H1 (cell line): ENCODE measurements at regions not wholly inside any gene's neighbourhood (a gene's known extent, or its start where the extent isn't known, plus 50 kb on each side); places are given as distances from the start of the nearest gene placed in this dataset.
A peak's percentile ranks its signal among the peaks of the same experiment; 100 is the strongest.

ENCODE experiments used
- CTCF ChIA-PET: fragments of 300-600 bp; sonication (Branson Sonifier 250); formaldehyde crosslinking; loops from one replicate; lab custom pipeline; 2021; ENCODE audit not compliant: partially characterized antibody; lab: Charles Lee
- POLR2A ChIA-PET: fragments of 300-600 bp; sonication (Branson Sonifier 250); formaldehyde crosslinking; loops from one replicate; lab custom pipeline; 2021; ENCODE audit warnings: inconsistent platforms; ENCODE audit not compliant: partially characterized antibody; lab: Charles Lee
- DNase-seq, 2 experiments: peaks; one replicate each; pipeline versions ENCODE4 v3.0.0 to v3.0.0-alpha.2; 2010 to 2022; ENCODE audit warnings: low spot score in 2 of 2, low read depth in 1 of 2, mixed read lengths in 1 of 2
- FAIRE-seq: peaks from 2 replicates; lab custom pipeline; 2011; peaks lifted over from hg19 to GRCh38; lab: Jason Lieb, UNC
- H2AFZ ChIP-seq: 2 replicates; pipeline ENCODE4 v1.8.1; 2012; ENCODE audit warnings: low read length, inconsistent platforms
- H2AK5ac ChIP-seq: 2 replicates; pipeline ENCODE4 v1.6.1; 2013; ENCODE audit warnings: low read depth, low read length
- H2BK120ac ChIP-seq: replicated peaks from 2 replicates; pipeline ENCODE3; 2013; ENCODE audit warnings: low read depth, low read length, inconsistent platforms
- H2BK12ac ChIP-seq: 2 replicates; pipeline ENCODE4 v1.6.1; 2013; ENCODE audit warnings: low read depth, low read length
- H2BK15ac ChIP-seq: 2 replicates; pipeline ENCODE4 v1.6.1; 2013; ENCODE audit warnings: low read length
- H2BK20ac ChIP-seq: 2 replicates; pipeline ENCODE4 v1.6.1; 2013; ENCODE audit warnings: low read length
- H2BK5ac ChIP-seq: 2 replicates; pipeline ENCODE4 v1.6.1; 2013; ENCODE audit warnings: low read depth, low read length
- H3K14ac ChIP-seq: 2 replicates; pipeline ENCODE4 v1.6.1; 2013; ENCODE audit warnings: inconsistent platforms; ENCODE audit not compliant: insufficient read length
- H3K18ac ChIP-seq: 2 replicates; pipeline ENCODE4 v1.6.1; 2013; ENCODE audit warnings: low read length; ENCODE audit errors: extremely low read depth
- H3K23ac ChIP-seq: 2 replicates; pipeline ENCODE4 v1.6.1; 2013; ENCODE audit warnings: inconsistent platforms; ENCODE audit not compliant: insufficient read length
- H3K23me2 ChIP-seq: 2 replicates; pipeline ENCODE4 v1.6.1; 2013; ENCODE audit warnings: low read depth, low read length
- H3K27ac ChIP-seq: 2 replicates; pipeline ENCODE4 v1.6.1; 2011; ENCODE audit warnings: low read depth, low read length, inconsistent platforms
- H3K27me3 ChIP-seq, 4 experiments: replicated peaks in 1 of 4; 1 replicate in 1 of 4; 2 replicates in 3 of 4; pipeline versions ENCODE4 v1.6.1 to v1.8.1; 2011 to 2013; ENCODE audit warnings: low read length in 3 of 4, mild to moderate bottlenecking in 3 of 4, inconsistent platforms in 2 of 4, mixed read lengths in 2 of 4, moderate library complexity in 1 of 4; ENCODE audit not compliant: control insufficient read depth in 3 of 4, insufficient read depth in 3 of 4; ENCODE audit errors: extremely low read depth in 1 of 4
- H3K36me3 ChIP-seq, 4 experiments: 2 replicates each; pipeline versions ENCODE4 v1.6.1 to v1.8.1; 2011 to 2013; ENCODE audit warnings: mild to moderate bottlenecking in 4 of 4, low read length in 3 of 4, moderate library complexity in 2 of 4, control low read depth in 1 of 4, inconsistent platforms in 1 of 4; ENCODE audit not compliant: insufficient read depth in 4 of 4, control insufficient read depth in 2 of 4
- H3K4ac ChIP-seq: replicated peaks from 2 replicates; pipeline ENCODE3; 2013; ENCODE audit warnings: low read length, low read depth, mixed read lengths, inconsistent platforms; ENCODE audit not compliant: insufficient read length
- H3K4me1 ChIP-seq, 4 experiments: replicated peaks in 1 of 4; 1 replicate in 1 of 4; 2 replicates in 3 of 4; pipeline versions ENCODE4 v1.6.1 to v1.8.1; 2011 to 2013; ENCODE audit warnings: low read length in 3 of 4, inconsistent platforms in 2 of 4, mixed read lengths in 1 of 4; ENCODE audit not compliant: insufficient read depth in 4 of 4, control insufficient read depth in 3 of 4
- H3K4me2 ChIP-seq, 2 experiments: 2 replicates each; pipeline versions ENCODE4 v1.6.1 to v1.8.1; 2011 to 2013; ENCODE audit warnings: low read depth in 2 of 2, low read length in 2 of 2, control low read depth in 1 of 2, inconsistent platforms in 1 of 2, mild to moderate bottlenecking in 1 of 2; ENCODE audit not compliant: insufficient read depth in 1 of 2
- H3K4me3 ChIP-seq, 4 experiments: fragments of 200-600, 300-600 bp in 1 of 4; sonication (generic), shearing (Covaris generic), sonication (Bioruptor Twin) in 1 of 4; 2 replicates each; pipeline versions ENCODE4 v1.5.1 to v1.8.1; 2011 to 2016; ENCODE audit warnings: low read length in 4 of 4, low read depth in 3 of 4, control low read depth in 2 of 4, inconsistent platforms in 2 of 4, mild to moderate bottlenecking in 2 of 4, mixed read lengths in 1 of 4, moderate library complexity in 1 of 4; ENCODE audit not compliant: insufficient read depth in 2 of 4; ENCODE audit errors: extremely low read depth in 1 of 4
- H3K56ac ChIP-seq: replicated peaks from 2 replicates; pipeline ENCODE3; 2013; ENCODE audit warnings: low read depth, mild to moderate bottlenecking, mixed read lengths, low read length, inconsistent platforms; ENCODE audit not compliant: insufficient read length
- H3K79me1 ChIP-seq: 2 replicates; pipeline ENCODE4 v1.6.1; 2013; ENCODE audit warnings: low read depth, low read length, control low read depth
- H3K79me2 ChIP-seq, 2 experiments: 2 replicates each; pipeline versions ENCODE4 v1.6.1 to v1.8.1; 2012 to 2013; ENCODE audit warnings: low read length in 2 of 2, mild to moderate bottlenecking in 2 of 2, inconsistent platforms in 1 of 2; ENCODE audit not compliant: insufficient read depth in 2 of 2, control insufficient read depth in 1 of 2
- H3K9ac ChIP-seq, 4 experiments: replicated peaks in 1 of 4; 1 replicate in 1 of 4; 2 replicates in 3 of 4; pipeline versions ENCODE4 v1.6.1 to v1.8.1; 2011 to 2013; ENCODE audit warnings: low read depth in 3 of 4, low read length in 3 of 4, control low read depth in 2 of 4, mild to moderate bottlenecking in 2 of 4, moderate library complexity in 2 of 4, inconsistent platforms in 1 of 4; ENCODE audit errors: extremely low read depth in 1 of 4
- H3K9me3 ChIP-seq, 2 experiments: 2 replicates each; pipeline versions ENCODE4 v1.6.1 to v1.8.1; 2012 to 2013; ENCODE audit warnings: mild to moderate bottlenecking in 2 of 2, moderate library complexity in 2 of 2, control low read depth in 1 of 2, inconsistent platforms in 1 of 2, low read depth in 1 of 2, low read length in 1 of 2, mixed read lengths in 1 of 2; ENCODE audit not compliant: insufficient read depth in 2 of 2
- H4K20me1 ChIP-seq, 2 experiments: replicated peaks in 1 of 2; 2 replicates each; pipeline versions ENCODE3 to v1.8.1; 2011 to 2013; ENCODE audit warnings: inconsistent platforms in 2 of 2, low read length in 2 of 2, mild to moderate bottlenecking in 1 of 2; ENCODE audit not compliant: insufficient read depth in 2 of 2, control insufficient read depth in 1 of 2
- H4K5ac ChIP-seq: 2 replicates; pipeline ENCODE4 v1.6.1; 2013; ENCODE audit warnings: low read length, low read depth, mixed read lengths, inconsistent platforms; ENCODE audit not compliant: insufficient read length
- H4K8ac ChIP-seq: 2 replicates; pipeline ENCODE4 v1.8.0; 2013; ENCODE audit warnings: mild to moderate bottlenecking, moderate library complexity, low read length, inconsistent platforms; ENCODE audit not compliant: insufficient read depth; ENCODE audit errors: extremely low read depth
- H4K91ac ChIP-seq: replicated peaks from 2 replicates; pipeline ENCODE3; 2013; ENCODE audit warnings: low read length, mixed read lengths, inconsistent platforms; ENCODE audit not compliant: insufficient read length
- ASH2L ChIP-seq: fragments of 200-600, 300-600 bp; sonication (generic); IDR thresholded peaks from one replicate; pipeline ENCODE4 v1.7.1; 2017; ENCODE audit warnings: low read length
- ATF2 ChIP-seq: IDR thresholded peaks from 2 replicates; pipeline ENCODE4 v1.6.1; 2012; ENCODE audit warnings: low read length, inconsistent platforms
- CBX5 ChIP-seq: fragments of 300-800, 300-1000 bp; sonication (generic); IDR thresholded peaks from 2 replicates; pipeline ENCODE4 v1.7.1; 2016; ENCODE audit warnings: antibody characterized with exemption, low read length, low read depth
- CEBPB ChIP-seq: IDR thresholded peaks from 2 replicates; pipeline ENCODE4 v1.6.1; 2012; ENCODE audit warnings: low read depth, low read length
- CHD2 ChIP-seq: IDR thresholded peaks from 2 replicates; pipeline ENCODE4 v1.6.1; 2012; ENCODE audit warnings: low read length, improper control_type of control experiment
- KDM1A ChIP-seq: fragments of 200-600, 300-600 bp; sonication (generic); IDR thresholded peaks from 2 replicates; pipeline ENCODE4 v1.7.1; 2016; ENCODE audit warnings: mild to moderate bottlenecking, low read length, borderline replicate concordance
- KDM4A ChIP-seq: IDR thresholded peaks from one replicate; pipeline ENCODE4 v1.7.1; 2012; ENCODE audit warnings: low read depth, mild to moderate bottlenecking, moderate library complexity, low read length, inconsistent platforms; ENCODE audit not compliant: severe bottlenecking
- NRF1 ChIP-seq: IDR thresholded peaks from 2 replicates; pipeline ENCODE4 v1.6.1; 2011; ENCODE audit warnings: mild to moderate bottlenecking, low read depth, low read length, improper control_type of control experiment
- RNF2 ChIP-seq: fragments of 200-900, 300-1000 bp; sonication (generic); IDR thresholded peaks from 2 replicates; pipeline ENCODE4 v1.7.1; 2016; ENCODE audit warnings: borderline replicate concordance, low read depth, mild to moderate bottlenecking, antibody characterized with exemption, low read length; ENCODE audit not compliant: poor library complexity, severe bottlenecking; ENCODE audit errors: missing control alignments
- SIN3A ChIP-seq, 2 experiments: IDR thresholded peaks in 1 of 2; conservative IDR thresholded peaks in 1 of 2; 2 replicates each; pipeline ENCODE4 v1.6.1; 2011 to 2012; ENCODE audit warnings: low read length in 2 of 2, improper control_type of control experiment in 1 of 2, low read depth in 1 of 2, mild to moderate bottlenecking in 1 of 2
- SP2 ChIP-seq: IDR thresholded peaks from 2 replicates; pipeline ENCODE4 v1.6.1; 2012; ENCODE audit warnings: mild to moderate bottlenecking, low read length, inconsistent platforms
- ZNF274 ChIP-seq: IDR thresholded peaks from 2 replicates; pipeline ENCODE4 v1.7.0; 2012; ENCODE audit warnings: low read length, borderline replicate concordance; ENCODE audit errors: extremely low read depth
- WGBS, 2 experiments: shearing (Covaris generic) in 1 of 2; methylation state at CpG; one replicate each; pipeline versions ENCODE4 v1.1.6 to v1.1.7; 2013 to 2015; ENCODE audit warnings: low lambda C conversion rate in 2 of 2, mixed read lengths in 2 of 2, inconsistent platforms in 1 of 2, low coverage in 1 of 2, missing lambda C conversion rate in 1 of 2; ENCODE audit not compliant: insufficient replicate concordance in 2 of 2, insufficient coverage in 1 of 2, insufficient read length in 1 of 2; ENCODE audit errors: extremely low coverage in 1 of 2, missing lambda C conversion rate in 1 of 2; 5-methylcytosine and 5-hydroxymethylcytosine counted together

GRCh38 chr1:228798035-228798434 lies 62.8 kb downstream of the RHOU start:
- H2BK5ac ChIP-seq: no peak overlapping the region; the same call in 1 of the 2 replicates
- no peaks in the 10 kb centered on the region for H3K4me1 ChIP-seq
- FAIRE-seq: no peak
- POLR2A ChIA-PET: interaction anchor here (0.6 to 0.7 kb wide), 2 partner anchors 17 to 494 kb away, joined by 3 read pairs; no protein-coding TSS in a partner anchor
- H4K91ac ChIP-seq: no peak overlapping the region
- DNase-seq: no peak
- H3K23ac ChIP-seq: no peak overlapping the region
- CTCF ChIA-PET: interaction anchor here (0.6 to 1.0 kb wide), 2 partner anchors 10 to 59 kb away, joined by 4 to 8 read pairs; no protein-coding TSS in a partner anchor
- H3K4me2 ChIP-seq: no peak overlapping the region
- H3K4me3 ChIP-seq: no peak overlapping the region
- H3K27me3 ChIP-seq: no peaks in the 10 kb centered on the region
- no peak overlapping the region for H3K27ac ChIP-seq
- no peak overlapping the region for H2BK12ac ChIP-seq
- H2AFZ ChIP-seq: peak overlapping the region; percentile 71; the same call in 1 of the 2 replicates
- no peak overlapping the region for H2BK120ac ChIP-seq
- H3K36me3 ChIP-seq: no peaks in the 10 kb centered on the region
- peaks cover 2% of the 10 kb centered on the region; the same call in 1 of the 2 replicates for H3K23me2 ChIP-seq
- no peaks in the 10 kb centered on the region for H3K79me1 ChIP-seq
- no peak overlapping the region for H3K9ac ChIP-seq
- 79% methylated on average over 2 of the region's 2 CpGs; no CpG with 5 or more reads in 1 of the 2 experiments for WGBS, 2 experiments
- no peak overlapping the region for H3K56ac ChIP-seq
- TF ChIP-seq CHD2 (no peak), KDM4A (no peak), ASH2L (no peak), SIN3A (conservative IDR thresholded peaks at IDR 0.05 in 1 of 2, IDR thresholded peaks at IDR 0.05 in 1 of 2; ENCODE audit: low read depth in 1 of 2, low read length in 2 of 2) (no peak), ZNF274 (no peak), CEBPB (no peak), CBX5 (no peak), ATF2 (no peak), NRF1 (no peak), RNF2 (no peak), SP2 (no peak), KDM1A (no peak)
- no peak overlapping the region for H2BK15ac ChIP-seq
- H4K5ac ChIP-seq: no peak overlapping the region
- H2AK5ac ChIP-seq: no peak overlapping the region
- H3K9me3 ChIP-seq: no peaks in the 10 kb centered on the region
- H3K18ac ChIP-seq: no peak overlapping the region
- no peaks in the 10 kb centered on the region for H4K20me1 ChIP-seq
- H3K14ac ChIP-seq: no peak overlapping the region
- no peak overlapping the region for H2BK20ac ChIP-seq
- no peaks in the 10 kb centered on the region for H3K79me2 ChIP-seq
- no peak overlapping the region for H4K8ac ChIP-seq
- no peak overlapping the region for H3K4ac ChIP-seq
